ENCODE measurements at regions not wholly inside any gene's neighbourhood (a gene's known extent, or its start where the extent isn't known, plus 50 kb on each side); places are given as distances from the start of the nearest gene placed in this dataset.

- TF ChIP-seq TAF1 (IDR thresholded peaks at IDR 0.05; ENCODE audit: low read depth, low read length) (no peak), POLR2AphosphoS5 (IDR thresholded peaks at IDR 0.05; ENCODE audit: low read depth, low read length) (no peak), POU2F2 (IDR thresholded peaks at IDR 0.05; ENCODE audit: low read depth, low read length) (no peak), POLR2A (IDR thresholded peaks at IDR 0.05; ENCODE audit: low read depth, low read length) (no peak), SPI1 (IDR thresholded peaks at IDR 0.05; ENCODE audit: low read depth, low read length) (no peak), PAX5 (IDR thresholded peaks at IDR 0.05; ENCODE audit: insufficient read depth, low read length, severe bottlenecking) (no peak)
- FAIRE-seq (no peak), DNase-seq (ENCODE audit: insufficient read length, low spot score) (no peak)
Measured at GRCh38 chr3:59268170-59268569, 218.3 kb upstream of the CFAP20DC start.

GRCh38 chr3:59267021-59267420 lies 217.2 kb upstream of the CFAP20DC start:
- DNase-seq (ENCODE audit: insufficient read length, low spot score) (no peak), FAIRE-seq (no peak)
- TF ChIP-seq POU2F2 (IDR thresholded peaks at IDR 0.05; ENCODE audit: low read depth, low read length) (no peak), POLR2AphosphoS5 (IDR thresholded peaks at IDR 0.05; ENCODE audit: low read depth, low read length) (no peak), POLR2A (IDR thresholded peaks at IDR 0.05; ENCODE audit: low read depth, low read length) (no peak), PAX5 (IDR thresholded peaks at IDR 0.05; ENCODE audit: insufficient read depth, low read length, severe bottlenecking) (no peak), TAF1 (IDR thresholded peaks at IDR 0.05; ENCODE audit: low read depth, low read length) (no peak), SPI1 (IDR thresholded peaks at IDR 0.05; ENCODE audit: low read depth, low read length) (no peak)

- DNase-seq (ENCODE audit: insufficient read length, low spot score) (no peak), FAIRE-seq (peak; percentile 31)
- no peak for TF ChIP-seq TAF1 (IDR thresholded peaks at IDR 0.05; ENCODE audit: low read depth, low read length)
- TF ChIP-seq POLR2A (IDR thresholded peaks at IDR 0.05; ENCODE audit: low read depth, low read length) = no peak
- TF ChIP-seq SPI1 (IDR thresholded peaks at IDR 0.05; ENCODE audit: low read depth, low read length) = no peak
- no peak for TF ChIP-seq PAX5 (IDR thresholded peaks at IDR 0.05; ENCODE audit: insufficient read depth, low read length, severe bottlenecking)
- no peak for TF ChIP-seq POLR2AphosphoS5 (IDR thresholded peaks at IDR 0.05; ENCODE audit: low read depth, low read length)
- TF ChIP-seq POU2F2 (IDR thresholded peaks at IDR 0.05; ENCODE audit: low read depth, low read length) = no peak
Measured at GRCh38 chr3:59266551-59266950, 216.7 kb upstream of the CFAP20DC start.

- TF ChIP-seq SPI1 (IDR thresholded peaks at IDR 0.05; ENCODE audit: low read depth, low read length) (no peak), POU2F2 (IDR thresholded peaks at IDR 0.05; ENCODE audit: low read depth, low read length) (no peak)
- FAIRE-seq = peak; percentile 9
Measured at GRCh38 chr3:59265566-59265965, 215.7 kb upstream of the CFAP20DC start.

GRCh38 chr3:59264366-59264765 lies 214.5 kb upstream of the CFAP20DC start:
- DNase-seq (ENCODE audit: insufficient read length, low spot score) = no peak
- FAIRE-seq = no peak
- TF ChIP-seq POLR2AphosphoS5 (IDR thresholded peaks at IDR 0.05; ENCODE audit: low read depth, low read length) (no peak), POLR2A (IDR thresholded peaks at IDR 0.05; ENCODE audit: low read depth, low read length) (no peak), POU2F2 (IDR thresholded peaks at IDR 0.05; ENCODE audit: low read depth, low read length) (no peak), TAF1 (IDR thresholded peaks at IDR 0.05; ENCODE audit: low read depth, low read length) (no peak), PAX5 (IDR thresholded peaks at IDR 0.05; ENCODE audit: insufficient read depth, low read length, severe bottlenecking) (no peak)

More at GRCh38 chr3:59265566-59265965, 215.7 kb upstream of the CFAP20DC start:
- no peak for DNase-seq (ENCODE audit: insufficient read length, low spot score)

- FAIRE-seq (peak; percentile 58), DNase-seq (ENCODE audit: insufficient read length, low spot score) (no peak)
- no peak for TF ChIP-seq SPI1 (IDR thresholded peaks at IDR 0.05; ENCODE audit: low read depth, low read length)
- no peak for TF ChIP-seq POLR2A (IDR thresholded peaks at IDR 0.05; ENCODE audit: low read depth, low read length)
- TF ChIP-seq TAF1 (IDR thresholded peaks at IDR 0.05; ENCODE audit: low read depth, low read length) = no peak
- no peak for TF ChIP-seq POLR2AphosphoS5 (IDR thresholded peaks at IDR 0.05; ENCODE audit: low read depth, low read length)
- TF ChIP-seq POU2F2 (IDR thresholded peaks at IDR 0.05; ENCODE audit: low read depth, low read length) = no peak
- no peak for TF ChIP-seq PAX5 (IDR thresholded peaks at IDR 0.05; ENCODE audit: insufficient read depth, low read length, severe bottlenecking)
Measured at GRCh38 chr3:59263152-59263551, 213.3 kb upstream of the CFAP20DC start.

- FAIRE-seq = peak; percentile 82
- TF ChIP-seq POU2F2 (IDR thresholded peaks at IDR 0.05; ENCODE audit: low read depth, low read length) (no peak), POLR2A (IDR thresholded peaks at IDR 0.05; ENCODE audit: low read depth, low read length) (no peak), POLR2AphosphoS5 (IDR thresholded peaks at IDR 0.05; ENCODE audit: low read depth, low read length) (no peak), TAF1 (IDR thresholded peaks at IDR 0.05; ENCODE audit: low read depth, low read length) (no peak), SPI1 (IDR thresholded peaks at IDR 0.05; ENCODE audit: low read depth, low read length) (no peak), PAX5 (IDR thresholded peaks at IDR 0.05; ENCODE audit: insufficient read depth, low read length, severe bottlenecking) (peak; percentile 79)
- no peak for DNase-seq (ENCODE audit: insufficient read length, low spot score)
Measured at GRCh38 chr3:59262076-59262498, 212.3 kb upstream of the CFAP20DC start.

GRCh38 chr3:59261009-59261408 lies 211.2 kb upstream of the CFAP20DC start:
- TF ChIP-seq POLR2A (IDR thresholded peaks at IDR 0.05; ENCODE audit: low read depth, low read length) (no peak), PAX5 (IDR thresholded peaks at IDR 0.05; ENCODE audit: insufficient read depth, low read length, severe bottlenecking) (no peak), POLR2AphosphoS5 (IDR thresholded peaks at IDR 0.05; ENCODE audit: low read depth, low read length) (no peak), POU2F2 (IDR thresholded peaks at IDR 0.05; ENCODE audit: low read depth, low read length) (no peak), SPI1 (IDR thresholded peaks at IDR 0.05; ENCODE audit: low read depth, low read length) (no peak), TAF1 (IDR thresholded peaks at IDR 0.05; ENCODE audit: low read depth, low read length) (no peak)
- DNase-seq (ENCODE audit: insufficient read length, low spot score) (no peak), FAIRE-seq (no peak)

- FAIRE-seq (no peak), DNase-seq (ENCODE audit: insufficient read length, low spot score) (no peak)
- TF ChIP-seq TAF1 (IDR thresholded peaks at IDR 0.05; ENCODE audit: low read depth, low read length) (no peak), SPI1 (IDR thresholded peaks at IDR 0.05; ENCODE audit: low read depth, low read length) (no peak), PAX5 (IDR thresholded peaks at IDR 0.05; ENCODE audit: insufficient read depth, low read length, severe bottlenecking) (no peak), POLR2AphosphoS5 (IDR thresholded peaks at IDR 0.05; ENCODE audit: low read depth, low read length) (no peak), POLR2A (IDR thresholded peaks at IDR 0.05; ENCODE audit: low read depth, low read length) (no peak), POU2F2 (IDR thresholded peaks at IDR 0.05; ENCODE audit: low read depth, low read length) (no peak)
Measured at GRCh38 chr3:59258550-59259260, 208.9 kb upstream of the CFAP20DC start.

- no peak for FAIRE-seq
- no peak for TF ChIP-seq TAF1 (IDR thresholded peaks at IDR 0.05; ENCODE audit: low read depth, low read length)
- TF ChIP-seq PAX5 (IDR thresholded peaks at IDR 0.05; ENCODE audit: insufficient read depth, low read length, severe bottlenecking) = no peak
- no peak for TF ChIP-seq POU2F2 (IDR thresholded peaks at IDR 0.05; ENCODE audit: low read depth, low read length)
- TF ChIP-seq POLR2AphosphoS5 (IDR thresholded peaks at IDR 0.05; ENCODE audit: low read depth, low read length) = no peak
- TF ChIP-seq SPI1 (IDR thresholded peaks at IDR 0.05; ENCODE audit: low read depth, low read length) = no peak
- no peak for TF ChIP-seq POLR2A (IDR thresholded peaks at IDR 0.05; ENCODE audit: low read depth, low read length)
- DNase-seq (ENCODE audit: insufficient read length, low spot score) = no peak
Measured at GRCh38 chr3:59257506-59257905, 207.7 kb upstream of the CFAP20DC start.

Data from GM12891 (cell line).